Mesendoderm (in vitro differentiated cells): ENCODE measurements at regions not wholly inside any gene's neighbourhood (a gene's known extent, or its start where the extent isn't known, plus 50 kb on each side); places are given as distances from the start of the nearest gene placed in this dataset.

Experiments used
- DNase-seq: peaks from one replicate; pipeline ENCODE4 v3.0.0; 2013
- H2AK5ac ChIP-seq: 2 replicates; pipeline ENCODE4 v1.6.1; 2013; ENCODE audit warnings: low read length, inconsistent platforms
- H2BK120ac ChIP-seq: 2 replicates; pipeline ENCODE4 v1.6.1; 2013; ENCODE audit warnings: low read depth, mild to moderate bottlenecking, low read length, moderate library complexity, mixed read lengths
- H2BK15ac ChIP-seq: replicated peaks from 2 replicates; pipeline ENCODE4 v1.6.1; 2013; ENCODE audit warnings: low read depth, mild to moderate bottlenecking, moderate library complexity
- H2BK5ac ChIP-seq: 2 replicates; pipeline ENCODE4 v1.6.1; 2013; ENCODE audit warnings: low read length, inconsistent platforms
- H3K18ac ChIP-seq: 2 replicates; pipeline ENCODE4 v1.6.1; 2013; ENCODE audit warnings: mild to moderate bottlenecking, low read length, mixed read lengths
- H3K23ac ChIP-seq: one replicate; pipeline ENCODE4 v1.6.1; 2013; ENCODE audit warnings: low read length
- H3K27ac ChIP-seq: 2 replicates; pipeline ENCODE4 v1.5.1; 2013; ENCODE audit warnings: low read depth, mild to moderate bottlenecking, inconsistent platforms, low read length, moderate library complexity
- H3K27me3 ChIP-seq: 2 replicates; pipeline ENCODE4 v1.6.1; 2013; ENCODE audit warnings: low read length, control low read depth, mild to moderate bottlenecking, inconsistent platforms; ENCODE audit not compliant: insufficient read depth, poor library complexity
- H3K36me3 ChIP-seq: 2 replicates; pipeline ENCODE4 v1.6.1; 2013; ENCODE audit warnings: low read length, inconsistent platforms; ENCODE audit not compliant: control insufficient read depth, insufficient read depth
- H3K4ac ChIP-seq: one replicate; pipeline ENCODE4 v1.6.1; 2013; ENCODE audit warnings: low read depth, mild to moderate bottlenecking, low read length, moderate library complexity
- H3K4me1 ChIP-seq: 2 replicates; pipeline ENCODE4 v1.6.1; 2013; ENCODE audit warnings: low read depth, low read length, inconsistent platforms; ENCODE audit not compliant: control insufficient read depth
- H3K4me2 ChIP-seq: 2 replicates; pipeline ENCODE4 v1.6.1; 2013; ENCODE audit warnings: low read length
- H3K4me3 ChIP-seq: 2 replicates; pipeline ENCODE4 v1.5.1; 2013; ENCODE audit warnings: mild to moderate bottlenecking, low read length
- H3K56ac ChIP-seq: one replicate; pipeline ENCODE4 v1.6.1; 2013; ENCODE audit warnings: low read length
- H3K79me1 ChIP-seq: 2 replicates; pipeline ENCODE4 v1.6.1; 2013; ENCODE audit warnings: low read length, inconsistent platforms
- H3K79me2 ChIP-seq: 2 replicates; pipeline ENCODE4 v1.6.1; 2013; ENCODE audit warnings: mild to moderate bottlenecking, low read length; ENCODE audit not compliant: control insufficient read depth, insufficient read depth
- H3K9ac ChIP-seq: 2 replicates; pipeline ENCODE4 v1.6.1; 2013; ENCODE audit warnings: low read length, inconsistent platforms
- H4K5ac ChIP-seq: one replicate; pipeline ENCODE4 v1.6.1; 2013; ENCODE audit warnings: low read length
- H4K8ac ChIP-seq: one replicate; pipeline ENCODE4 v1.6.1; 2013; ENCODE audit warnings: low read depth, mild to moderate bottlenecking, control low read depth, low read length, moderate library complexity
- WGBS: extraction: QIAGEN DNeasy Blood & Tissue Kit; methylation state at CpG from one replicate; pipeline ENCODE4 v1.1.7; 2013; ENCODE audit warnings: low lambda C conversion rate, missing lambda C conversion rate; ENCODE audit not compliant: insufficient coverage; ENCODE audit errors: extremely low coverage; 5-methylcytosine and 5-hydroxymethylcytosine counted together

DNA sequence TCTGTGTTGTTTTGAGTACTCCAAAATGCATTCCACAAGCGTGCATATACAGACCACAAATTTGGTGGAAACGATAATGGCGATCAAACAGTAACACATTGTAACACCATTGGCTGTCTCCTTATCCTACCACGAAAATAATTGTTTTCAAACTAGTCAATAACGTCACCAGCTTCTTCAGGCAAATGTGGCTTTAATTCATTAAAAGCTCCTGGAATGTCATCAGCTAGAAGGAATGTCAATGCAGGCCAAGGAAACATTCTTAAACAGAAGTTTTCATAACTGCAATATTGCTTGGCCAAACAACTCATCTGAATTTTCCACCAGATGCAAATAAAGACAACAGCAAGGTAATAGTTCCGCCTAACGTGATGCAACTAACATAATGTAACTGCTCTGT, 71.6 kb upstream of the XPA start:
- Histone ChIP-seq H3K56ac (no peak overlapping the region), H3K36me3 (no peaks in the 10 kb centered on the region), H3K4me1 (no peaks in the 10 kb centered on the region), H3K79me2 (no peaks in the 10 kb centered on the region), H2BK5ac (no peak overlapping the region), H4K8ac (no peak overlapping the region), H2BK15ac (no peak overlapping the region), H3K4me3 (no peak overlapping the region), H2AK5ac (no peak overlapping the region), H3K4me2 (no peak overlapping the region), H2BK120ac (no peak overlapping the region), H3K18ac (no peak overlapping the region), H3K9ac (no peak overlapping the region), H3K27ac (no peak overlapping the region), H3K23ac (no peak overlapping the region), H3K4ac (no peak overlapping the region), H3K27me3 (no peaks in the 10 kb centered on the region), H3K79me1 (no peaks in the 10 kb centered on the region), H4K5ac (no peak overlapping the region)
- DNase-seq = no peak
- no CpG with 5 or more reads among the region's 7 CpGs for WGBS

DNA sequence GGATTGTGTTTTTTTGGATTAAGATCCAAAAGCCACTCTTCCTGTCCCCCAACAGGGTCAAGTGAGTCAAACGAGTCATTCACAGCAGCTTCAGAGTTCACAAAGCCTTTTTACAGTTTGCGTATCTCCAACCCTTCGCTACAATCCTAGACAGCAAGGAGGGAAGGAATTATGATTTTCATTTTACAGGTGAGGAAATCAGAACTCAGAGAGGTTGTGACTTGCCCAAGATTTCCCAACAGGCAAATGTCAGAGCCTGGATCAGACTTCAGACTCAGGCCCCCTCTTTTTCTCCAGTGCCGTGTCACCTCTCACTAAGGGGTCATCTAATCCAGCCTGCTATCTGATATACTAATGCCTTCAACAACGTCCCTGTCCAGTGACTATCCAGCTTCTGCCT, 72.1 kb upstream of the XPA start:
- no peaks in the 10 kb centered on the region for H3K27me3 ChIP-seq
- H4K8ac ChIP-seq = no peak overlapping the region
- no peak overlapping the region for H3K4me3 ChIP-seq
- no peaks in the 10 kb centered on the region for H3K4me1 ChIP-seq
- H3K9ac ChIP-seq = no peak overlapping the region
- no peak overlapping the region for H4K5ac ChIP-seq
- H3K23ac ChIP-seq = no peak overlapping the region
- H2BK120ac ChIP-seq = no peak overlapping the region
- no peak overlapping the region for H2AK5ac ChIP-seq
- H3K79me1 ChIP-seq = no peaks in the 10 kb centered on the region
- no peak overlapping the region for H3K27ac ChIP-seq
- no peak overlapping the region for H2BK5ac ChIP-seq
- no peak overlapping the region for H2BK15ac ChIP-seq
- H3K4me2 ChIP-seq = no peak overlapping the region
- H3K18ac ChIP-seq = no peak overlapping the region
- H3K36me3 ChIP-seq = no peaks in the 10 kb centered on the region
- no peak overlapping the region for H3K56ac ChIP-seq
- no peak for DNase-seq
- no CpG with 5 or more reads among the region's 5 CpGs for WGBS
- H3K79me2 ChIP-seq = no peaks in the 10 kb centered on the region
- H3K4ac ChIP-seq = no peak overlapping the region

DNA sequence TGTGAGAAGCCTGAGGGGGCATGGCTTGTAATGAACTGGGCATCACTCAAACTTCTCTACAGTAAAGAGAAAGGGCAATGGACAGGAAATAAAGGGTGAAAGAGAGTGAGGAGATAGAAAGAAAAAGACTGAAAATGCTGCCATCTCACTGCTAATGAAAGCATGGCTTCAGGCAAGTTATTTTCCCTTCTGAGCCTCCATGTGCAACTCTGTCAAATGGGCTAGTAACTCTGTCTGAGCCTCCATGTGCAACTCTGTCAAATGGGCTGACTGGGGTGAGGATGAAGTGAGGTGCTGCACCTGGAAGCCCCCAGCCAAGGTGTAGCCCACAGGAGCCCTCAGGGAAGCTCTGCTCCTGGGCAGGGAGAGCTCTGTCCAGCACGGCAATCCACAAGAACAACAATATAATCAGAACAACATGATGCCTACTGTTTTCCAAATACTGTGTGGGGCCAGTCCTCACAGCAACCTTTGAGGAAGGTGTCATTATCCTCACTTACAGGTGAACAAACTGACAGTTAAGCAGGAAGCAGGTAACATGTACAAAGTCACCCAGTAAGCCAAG, 73.8 kb upstream of the XPA start:
- H4K8ac ChIP-seq = no peak overlapping the region
- H3K4me1 ChIP-seq = no peaks in the 10 kb centered on the region
- H4K5ac ChIP-seq = no peak overlapping the region
- no peak overlapping the region for H3K4me3 ChIP-seq
- H2BK15ac ChIP-seq = no peak overlapping the region
- H3K18ac ChIP-seq = no peak overlapping the region
- H3K4ac ChIP-seq = no peak overlapping the region
- no peak overlapping the region for H2BK5ac ChIP-seq
- DNase-seq = no peak
- no peak overlapping the region for H2AK5ac ChIP-seq
- no peaks in the 10 kb centered on the region for H3K79me2 ChIP-seq
- no peak overlapping the region for H3K4me2 ChIP-seq
- H3K23ac ChIP-seq = no peak overlapping the region
- no peaks in the 10 kb centered on the region for H3K27me3 ChIP-seq
- no peak overlapping the region for H3K9ac ChIP-seq
- no peak overlapping the region for H2BK120ac ChIP-seq
- no peak overlapping the region for H3K27ac ChIP-seq
- H3K56ac ChIP-seq = no peak overlapping the region
- H3K36me3 ChIP-seq = no peaks in the 10 kb centered on the region
- no CpG with 5 or more reads among the region's 1 CpG for WGBS
- no peaks in the 10 kb centered on the region for H3K79me1 ChIP-seq

DNA sequence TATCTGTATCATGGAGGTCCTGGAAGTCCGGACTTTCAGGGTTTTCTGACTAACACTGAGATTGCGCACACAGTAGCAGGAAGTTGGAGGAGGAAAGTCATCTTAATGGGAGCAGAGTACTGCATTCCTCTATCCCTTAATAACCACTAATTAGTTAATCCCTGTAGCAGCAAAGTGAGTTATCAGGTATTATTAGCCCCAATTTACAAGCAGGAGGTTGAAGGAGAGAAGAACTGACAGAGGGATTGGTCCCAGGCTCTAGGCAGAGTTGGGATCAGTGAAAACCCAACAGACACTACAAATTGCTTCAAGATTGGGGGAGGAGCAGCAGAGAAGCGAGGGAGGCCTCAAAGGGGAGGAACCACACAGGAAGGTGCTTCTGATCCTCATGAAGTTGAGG, 74.5 kb upstream of the XPA start:
- Histone ChIP-seq H3K79me2 (no peaks in the 10 kb centered on the region), H3K9ac (no peak overlapping the region), H2AK5ac (no peak overlapping the region), H3K27me3 (no peaks in the 10 kb centered on the region), H3K56ac (no peak overlapping the region), H3K18ac (no peak overlapping the region), H2BK15ac (no peak overlapping the region), H3K4ac (no peak overlapping the region), H3K4me2 (no peak overlapping the region), H2BK5ac (no peak overlapping the region), H3K36me3 (no peaks in the 10 kb centered on the region), H3K27ac (no peak overlapping the region), H4K8ac (no peak overlapping the region), H2BK120ac (no peak overlapping the region), H3K79me1 (no peaks in the 10 kb centered on the region), H3K4me3 (no peak overlapping the region), H4K5ac (no peak overlapping the region), H3K4me1 (no peaks in the 10 kb centered on the region), H3K23ac (no peak overlapping the region)
- WGBS = no CpG with 5 or more reads among the region's 3 CpGs
- DNase-seq = no peak

DNA sequence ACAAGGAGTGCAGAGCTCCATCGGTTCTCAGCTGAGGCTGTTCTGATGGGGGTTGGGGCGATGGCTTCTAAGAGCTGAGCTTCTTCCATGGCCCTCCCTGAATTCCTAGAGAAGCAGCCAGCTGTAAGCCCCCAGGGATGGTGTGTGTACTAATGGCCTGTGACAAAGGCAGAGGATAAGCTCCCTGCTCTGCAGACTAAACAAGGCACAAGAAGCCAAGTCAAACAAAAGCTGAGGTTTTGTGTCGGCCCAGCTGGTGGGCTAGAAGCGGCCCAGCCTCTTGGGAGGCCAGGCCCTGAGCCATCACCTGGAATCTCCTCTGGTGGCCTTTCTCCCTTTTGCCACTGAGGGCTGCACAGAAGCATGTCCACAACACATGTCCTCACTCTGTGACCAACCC, 75.0 kb upstream of the XPA start:
- no peak overlapping the region for H3K4me3 ChIP-seq
- WGBS = no CpG with 5 or more reads among the region's 4 CpGs

DNA sequence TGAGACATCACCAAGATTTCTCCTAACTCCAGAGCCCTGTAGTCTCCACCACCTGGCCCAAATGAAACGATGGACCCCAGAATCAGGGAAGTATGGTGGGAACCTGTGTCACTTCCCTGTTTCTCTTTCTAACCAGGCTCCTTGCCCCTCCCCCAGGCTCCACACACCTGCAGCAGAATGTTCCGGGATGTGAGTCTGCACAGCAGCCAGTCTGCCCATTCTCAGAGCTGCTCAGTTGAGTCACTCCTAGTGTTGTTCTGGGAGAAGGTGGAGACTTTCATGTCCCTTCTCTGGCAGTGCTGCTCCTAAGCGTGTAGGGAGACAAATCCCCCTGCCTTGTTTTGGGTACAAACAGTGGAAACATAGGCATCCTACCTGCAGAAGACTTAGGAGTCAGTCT, 76.0 kb upstream of the XPA start:
- no peak overlapping the region for H3K4ac ChIP-seq
- no peak overlapping the region for H3K27ac ChIP-seq
- no CpG with 5 or more reads among the region's 3 CpGs for WGBS
- no peak overlapping the region for H4K5ac ChIP-seq
- H4K8ac ChIP-seq = no peak overlapping the region
- no peaks in the 10 kb centered on the region for H3K27me3 ChIP-seq
- H3K79me2 ChIP-seq = no peaks in the 10 kb centered on the region
- no peak overlapping the region for H2AK5ac ChIP-seq
- H3K36me3 ChIP-seq = no peaks in the 10 kb centered on the region
- no peak overlapping the region for H3K4me2 ChIP-seq
- no peaks in the 10 kb centered on the region for H3K4me1 ChIP-seq
- H3K23ac ChIP-seq = no peak overlapping the region
- H3K79me1 ChIP-seq = no peaks in the 10 kb centered on the region
- no peak overlapping the region for H3K18ac ChIP-seq
- no peak overlapping the region for H2BK15ac ChIP-seq
- no peak overlapping the region for H3K4me3 ChIP-seq
- DNase-seq = no peak
- no peak overlapping the region for H2BK120ac ChIP-seq
- H2BK5ac ChIP-seq = no peak overlapping the region
- H3K56ac ChIP-seq = no peak overlapping the region
- no peak overlapping the region for H3K9ac ChIP-seq

More for the DNA sequence above, 75.0 kb upstream of the XPA start:
- peak; percentile 40 for DNase-seq
- no peaks in the 10 kb centered on the region for H3K4me1 ChIP-seq
- no peak overlapping the region for H2BK15ac ChIP-seq
- no peak overlapping the region for H2BK120ac ChIP-seq
- H3K27me3 ChIP-seq = no peaks in the 10 kb centered on the region
- no peak overlapping the region for H3K9ac ChIP-seq
- no peak overlapping the region for H2BK5ac ChIP-seq
- no peak overlapping the region for H3K4me2 ChIP-seq
- H3K18ac ChIP-seq = no peak overlapping the region
- no peak overlapping the region for H3K23ac ChIP-seq
- H4K8ac ChIP-seq = no peak overlapping the region
- no peak overlapping the region for H3K27ac ChIP-seq
- no peak overlapping the region for H3K4ac ChIP-seq
- no peak overlapping the region for H2AK5ac ChIP-seq
- H3K79me2 ChIP-seq = no peaks in the 10 kb centered on the region
- H3K36me3 ChIP-seq = no peaks in the 10 kb centered on the region
- H4K5ac ChIP-seq = no peak overlapping the region
- H3K79me1 ChIP-seq = no peaks in the 10 kb centered on the region
- H3K56ac ChIP-seq = no peak overlapping the region
